ENCODE measurements at regions not wholly inside any gene's neighbourhood (a gene's known extent, or its start where the extent isn't known, plus 50 kb on each side); places are given as distances from the start of the nearest gene placed in this dataset.

GRCh38 chr2:194494401-194494800 lies 1162.6 kb upstream of the SLC39A10 start:
- no peaks in the 10 kb centered on the region for H3K4me1 ChIP-seq (ENCODE audit: control insufficient read depth in 2 of 2, insufficient read depth in 2 of 2, low read length in 2 of 2)

DNA sequence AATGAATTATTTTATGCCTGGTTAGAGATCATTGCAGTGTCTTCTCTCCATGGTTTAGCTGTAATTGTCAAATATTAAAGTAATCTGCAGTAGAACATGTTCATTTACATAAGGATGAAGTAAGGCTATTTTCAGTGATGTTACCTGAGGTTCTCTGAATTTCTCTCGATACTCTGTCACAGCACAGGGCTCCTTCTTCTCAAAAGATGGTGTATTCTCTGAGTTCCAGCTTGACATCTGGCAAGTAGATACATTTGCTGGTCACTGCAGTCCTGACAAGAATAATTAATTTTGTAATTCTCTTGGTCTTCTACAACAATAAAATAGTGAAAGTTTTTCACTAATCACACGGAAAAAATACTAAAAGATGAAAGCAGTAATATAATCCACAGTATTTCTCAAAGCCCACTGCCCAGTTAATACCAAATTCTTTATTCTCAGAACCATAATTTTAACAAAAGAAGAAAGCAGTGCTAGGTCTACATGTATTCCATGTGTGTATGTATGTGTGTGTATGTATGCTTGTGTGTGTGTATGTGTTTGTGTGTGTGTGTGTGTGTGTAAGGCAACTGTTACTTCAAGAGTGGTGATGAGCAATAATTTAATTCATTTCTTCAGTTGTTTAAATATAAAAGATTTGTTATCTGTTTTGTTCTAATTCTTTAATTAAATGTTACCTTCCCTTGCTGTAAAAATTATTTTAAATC lies 1165.5 kb upstream of the SLC39A10 start:
- Mint-ChIP-seq H3K27ac (no peak overlapping the region), H3K4me1 (no peaks in the 10 kb centered on the region), H3K27me3 (no peaks in the 10 kb centered on the region), H3K4me3 (no peak overlapping the region), H3K9me3 (ENCODE audit: insufficient read depth) (peaks cover 2% of the 10 kb centered on the region)
- POLR2A ChIA-PET, result no interaction called here
- WGBS (ENCODE audit: insufficient coverage), result no CpG with 5 or more reads among the region's 2 CpGs
- H3K9ac ChIP-seq (ENCODE audit: low read length), result no peak overlapping the region
- no peaks in the 10 kb centered on the region for H3K9me3 ChIP-seq (ENCODE audit: control extremely low read depth in 1 of 3, control insufficient read depth in 2 of 3, insufficient read depth in 1 of 3, low read length in 2 of 3)
- no peaks in the 10 kb centered on the region for H4K20me1 ChIP-seq (ENCODE audit: control insufficient read depth, insufficient read depth, low read length, poor library complexity, severe bottlenecking)
- no peak overlapping the region for H2AFZ ChIP-seq (ENCODE audit: insufficient read depth, low read depth, low read length, poor library complexity, severe bottlenecking)
- no peaks in the 10 kb centered on the region for H3K36me3 ChIP-seq (replicated peaks in 1 of 2; ENCODE audit: control extremely low read depth in 1 of 2, control insufficient read depth in 1 of 2, extremely low read depth in 1 of 2, insufficient read depth in 2 of 2, low read length in 1 of 2)
- H3K79me2 ChIP-seq (ENCODE audit: control insufficient read depth, insufficient read depth, low read length), result no peaks in the 10 kb centered on the region
- no peaks in the 10 kb centered on the region for H3K27me3 ChIP-seq (replicated peaks in 1 of 4; ENCODE audit: control extremely low read depth in 1 of 4, control insufficient read depth in 3 of 4, insufficient read depth in 4 of 4, low read length in 3 of 4)
- H3K27ac ChIP-seq (ENCODE audit: low read length in 2 of 2), result no peak overlapping the region
- no peaks in the 10 kb centered on the region for H3K4me1 ChIP-seq (ENCODE audit: control insufficient read depth in 2 of 2, insufficient read depth in 2 of 2, low read length in 2 of 2)
- DNase-seq (no peak), ATAC-seq (ENCODE audit: low read depth) (no peak)
- H3K4me3 ChIP-seq (ENCODE audit: control extremely low read depth in 1 of 5, extremely low read depth in 1 of 5, insufficient read depth in 1 of 5, low read depth in 2 of 5, low read length in 4 of 5), result no peak overlapping the region
- intact Hi-C loops (cut with micrococcal nuclease), result no loop called here
- CTCF ChIA-PET, result no interaction called here
- TF ChIP-seq CTCF (IDR thresholded peaks at IDR 0.05) (no peak), EZH2 (IDR thresholded peaks at IDR 0.05; ENCODE audit: borderline replicate concordance, insufficient read depth, low read depth, low read length, poor library complexity, severe bottlenecking) (no peak)
- no peak overlapping the region for H3K4me2 ChIP-seq (replicated peaks; ENCODE audit: low read depth, low read length, poor library complexity, severe bottlenecking)

More at GRCh38 chr2:194494401-194494800, 1162.6 kb upstream of the SLC39A10 start:
- no peak for ATAC-seq (ENCODE audit: low read depth)
- TF ChIP-seq CTCF (IDR thresholded peaks at IDR 0.05) (no peak), EZH2 (IDR thresholded peaks at IDR 0.05; ENCODE audit: borderline replicate concordance, insufficient read depth, low read depth, low read length, poor library complexity, severe bottlenecking) (no peak)
- ChIA-PET POLR2A (no interaction called here), CTCF (no interaction called here)
- Mint-ChIP-seq H3K27ac (no peak overlapping the region), H3K9me3 (ENCODE audit: insufficient read depth) (no peaks in the 10 kb centered on the region), H3K27me3 (no peaks in the 10 kb centered on the region), H3K4me1 (no peaks in the 10 kb centered on the region), H3K4me3 (no peak overlapping the region)
- Histone ChIP-seq H3K9ac (ENCODE audit: low read length) (no peak overlapping the region), H3K27ac (ENCODE audit: low read length in 2 of 2) (no peak overlapping the region), H4K20me1 (ENCODE audit: control insufficient read depth, insufficient read depth, low read length, poor library complexity, severe bottlenecking) (no peaks in the 10 kb centered on the region), H2AFZ (ENCODE audit: insufficient read depth, low read depth, low read length, poor library complexity, severe bottlenecking) (no peak overlapping the region), H3K9me3 (ENCODE audit: control extremely low read depth in 1 of 3, control insufficient read depth in 2 of 3, insufficient read depth in 1 of 3, low read length in 2 of 3) (no peaks in the 10 kb centered on the region), H3K79me2 (ENCODE audit: control insufficient read depth, insufficient read depth, low read length) (no peaks in the 10 kb centered on the region), H3K4me2 (replicated peaks; ENCODE audit: low read depth, low read length, poor library complexity, severe bottlenecking) (no peak overlapping the region), H3K36me3 (replicated peaks in 1 of 2; ENCODE audit: control extremely low read depth in 1 of 2, control insufficient read depth in 1 of 2, extremely low read depth in 1 of 2, insufficient read depth in 2 of 2, low read length in 1 of 2) (no peaks in the 10 kb centered on the region), H3K4me3 (ENCODE audit: control extremely low read depth in 1 of 5, extremely low read depth in 1 of 5, insufficient read depth in 1 of 5, low read depth in 2 of 5, low read length in 4 of 5) (no peak overlapping the region), H3K27me3 (replicated peaks in 1 of 4; ENCODE audit: control extremely low read depth in 1 of 4, control insufficient read depth in 3 of 4, insufficient read depth in 4 of 4, low read length in 3 of 4) (no peaks in the 10 kb centered on the region)
- no peak for DNase-seq
- intact Hi-C loops (cut with micrococcal nuclease), result no loop called here

All from B cell (primary cell).